NB4 (cell line): ENCODE measurements at regions not wholly inside any gene's neighbourhood (a gene's known extent, or its start where the extent isn't known, plus 50 kb on each side); places are given as distances from the start of the nearest gene placed in this dataset.

Experiments
- CTCF ChIP-seq: IDR thresholded peaks from one replicate; pipeline ENCODE4 v1.5.1; 2012; ENCODE audit warnings: low read depth, low read length
- POLR2A ChIP-seq: IDR thresholded peaks from 2 replicates; pipeline ENCODE4 v1.6.1; 2011; ENCODE audit warnings: mild to moderate bottlenecking; ENCODE audit not compliant: insufficient read length; ENCODE audit errors: extremely low read depth

- TF ChIP-seq CTCF (no peak), POLR2A (no peak)
These were observed 499.8 kb upstream of the CDH11 start for GRCh38 chr16:65621640-65622039.
